ENCODE measurements at regions not wholly inside any gene's neighbourhood (a gene's known extent, or its start where the extent isn't known, plus 50 kb on each side); places are given as distances from the start of the nearest gene placed in this dataset.

DNA sequence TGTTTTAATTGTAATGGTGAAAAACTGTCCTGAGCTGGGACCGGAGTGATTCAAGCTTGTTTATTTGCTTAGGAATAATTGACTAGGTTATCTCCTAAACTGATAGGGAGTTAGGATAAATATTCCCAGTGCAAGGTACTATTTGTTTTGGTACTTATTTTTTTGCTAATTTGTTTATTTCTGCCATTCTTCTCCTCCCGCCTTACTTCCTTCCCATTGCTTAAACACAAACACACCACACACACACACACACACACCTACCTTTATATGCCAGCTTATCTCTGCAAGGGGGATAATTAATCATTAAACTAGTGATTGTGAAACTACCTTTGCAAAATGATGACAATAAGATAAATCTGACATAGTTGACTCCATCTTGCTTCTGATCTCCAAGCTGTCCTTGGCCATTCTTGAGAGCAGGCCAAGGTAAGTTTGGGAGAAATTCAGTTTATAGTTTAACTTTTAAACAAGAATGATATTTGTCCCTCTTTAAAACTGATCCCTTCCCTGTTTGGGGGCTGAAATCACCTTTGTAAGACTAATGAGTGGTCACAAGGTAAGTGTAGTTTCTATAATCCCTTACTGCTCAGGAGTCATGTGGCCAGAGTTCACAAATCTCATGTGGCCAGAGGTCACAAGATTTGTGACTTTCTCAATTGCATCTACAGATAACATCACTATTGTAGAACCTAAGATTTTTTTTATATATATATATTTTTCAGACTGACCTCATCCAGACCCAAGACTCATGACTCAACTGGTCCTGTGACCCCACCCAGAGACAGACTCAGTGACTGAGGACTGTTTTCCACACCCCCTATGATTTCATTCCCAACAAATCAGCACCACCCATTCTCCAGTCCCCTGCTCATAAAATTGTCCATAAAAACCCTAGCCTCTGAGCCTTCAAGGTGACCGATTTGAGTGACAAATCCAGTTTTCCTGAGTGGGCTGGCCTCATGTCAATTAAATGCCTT is 83.1 kb upstream of the LRRTM4 start:
- DNase-seq (ENCODE audit: low spot score, unreplicated experiment): no peak
- H3K27me3 Mint-ChIP-seq: no peaks in the 10 kb centered on the region
- H3K4me3 Mint-ChIP-seq (ENCODE audit: low read depth): no peak overlapping the region
- H3K36me3 Mint-ChIP-seq (ENCODE audit: insufficient read depth): no peaks in the 10 kb centered on the region
- H3K27ac Mint-ChIP-seq: no peak overlapping the region
- peaks cover 2% of the 10 kb centered on the region for H3K9me3 Mint-ChIP-seq (ENCODE audit: low read depth)
- TF ChIP-seq, protein P1, sequence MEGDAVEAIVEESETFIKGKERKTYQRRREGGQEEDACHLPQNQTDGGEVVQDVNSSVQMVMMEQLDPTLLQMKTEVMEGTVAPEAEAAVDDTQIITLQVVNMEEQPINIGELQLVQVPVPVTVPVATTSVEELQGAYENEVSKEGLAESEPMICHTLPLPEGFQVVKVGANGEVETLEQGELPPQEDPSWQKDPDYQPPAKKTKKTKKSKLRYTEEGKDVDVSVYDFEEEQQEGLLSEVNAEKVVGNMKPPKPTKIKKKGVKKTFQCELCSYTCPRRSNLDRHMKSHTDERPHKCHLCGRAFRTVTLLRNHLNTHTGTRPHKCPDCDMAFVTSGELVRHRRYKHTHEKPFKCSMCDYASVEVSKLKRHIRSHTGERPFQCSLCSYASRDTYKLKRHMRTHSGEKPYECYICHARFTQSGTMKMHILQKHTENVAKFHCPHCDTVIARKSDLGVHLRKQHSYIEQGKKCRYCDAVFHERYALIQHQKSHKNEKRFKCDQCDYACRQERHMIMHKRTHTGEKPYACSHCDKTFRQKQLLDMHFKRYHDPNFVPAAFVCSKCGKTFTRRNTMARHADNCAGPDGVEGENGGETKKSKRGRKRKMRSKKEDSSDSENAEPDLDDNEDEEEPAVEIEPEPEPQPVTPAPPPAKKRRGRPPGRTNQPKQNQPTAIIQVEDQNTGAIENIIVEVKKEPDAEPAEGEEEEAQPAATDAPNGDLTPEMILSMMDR (IDR thresholded peaks at IDR 0.05; ENCODE audit: unreplicated experiment): no peak
- H3K4me1 Mint-ChIP-seq (ENCODE audit: low read depth): peaks cover 9% of the 10 kb centered on the region

- no peaks in the 10 kb centered on the region for H3K27me3 Mint-ChIP-seq
- H3K27ac Mint-ChIP-seq: no peak overlapping the region
- DNase-seq (ENCODE audit: low spot score, unreplicated experiment): no peak
- H3K4me1 Mint-ChIP-seq (ENCODE audit: low read depth): peaks cover 18% of the 10 kb centered on the region
- no peak overlapping the region for H3K4me3 Mint-ChIP-seq (ENCODE audit: low read depth)
- H3K9me3 Mint-ChIP-seq (ENCODE audit: low read depth): peaks cover 12% of the 10 kb centered on the region
- TF ChIP-seq, protein P1 (IDR thresholded peaks at IDR 0.05; ENCODE audit: unreplicated experiment): no peak
- no peaks in the 10 kb centered on the region for H3K36me3 Mint-ChIP-seq (ENCODE audit: insufficient read depth)
Observed at GRCh38 chr2:77608510-77608909, 86.3 kb upstream of the LRRTM4 start.

GRCh38 chr2:77629539-77629938 is 107.4 kb upstream of the LRRTM4 start:
- no peaks in the 10 kb centered on the region for H3K36me3 Mint-ChIP-seq (ENCODE audit: insufficient read depth)
- peaks cover 10% of the 10 kb centered on the region for H3K4me1 Mint-ChIP-seq (ENCODE audit: low read depth)
- H3K27ac Mint-ChIP-seq: peak overlapping the region; percentile 57
- H3K9me3 Mint-ChIP-seq (ENCODE audit: low read depth): peaks cover 12% of the 10 kb centered on the region
- no peak overlapping the region for H3K4me3 Mint-ChIP-seq (ENCODE audit: low read depth)
- TF ChIP-seq, protein P1 (IDR thresholded peaks at IDR 0.05; ENCODE audit: unreplicated experiment): no peak
- DNase-seq (ENCODE audit: low spot score, unreplicated experiment): no peak
- no peaks in the 10 kb centered on the region for H3K27me3 Mint-ChIP-seq

- no peaks in the 10 kb centered on the region for H3K36me3 Mint-ChIP-seq (ENCODE audit: insufficient read depth)
- TF ChIP-seq, protein P1 (IDR thresholded peaks at IDR 0.05; ENCODE audit: unreplicated experiment): no peak
- H3K27ac Mint-ChIP-seq: no peak overlapping the region
- H3K27me3 Mint-ChIP-seq: no peaks in the 10 kb centered on the region
- peaks cover 10% of the 10 kb centered on the region for H3K4me1 Mint-ChIP-seq (ENCODE audit: low read depth)
- peaks cover 12% of the 10 kb centered on the region for H3K9me3 Mint-ChIP-seq (ENCODE audit: low read depth)
- H3K4me3 Mint-ChIP-seq (ENCODE audit: low read depth): no peak overlapping the region
- no peak for DNase-seq (ENCODE audit: low spot score, unreplicated experiment)
Observed at GRCh38 chr2:77631007-77631406, 108.8 kb upstream of the LRRTM4 start.

DNA sequence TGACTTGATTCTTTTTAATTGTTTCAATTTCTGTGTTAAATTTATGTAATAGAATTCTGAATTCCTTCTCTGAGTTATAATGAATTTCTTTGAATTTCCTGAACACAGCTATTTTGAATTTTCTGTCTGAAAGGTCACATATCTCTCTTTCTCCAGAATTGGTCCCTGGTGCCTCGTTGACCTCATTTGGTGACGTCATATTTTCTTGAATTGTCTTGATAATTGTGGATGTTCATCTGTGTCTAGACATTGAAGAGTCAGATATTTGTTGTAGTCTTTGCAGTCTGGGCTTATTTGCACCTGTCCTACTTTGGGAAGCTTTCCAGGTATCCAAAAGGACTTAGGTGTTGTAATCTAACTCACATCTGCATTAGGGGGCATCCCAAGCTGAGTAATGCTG is 111.4 kb upstream of the LRRTM4 start:
- no peak for DNase-seq (ENCODE audit: low spot score, unreplicated experiment)
- H3K27ac Mint-ChIP-seq: no peak overlapping the region
- peaks cover 10% of the 10 kb centered on the region for H3K4me1 Mint-ChIP-seq (ENCODE audit: low read depth)
- no peak overlapping the region for H3K4me3 Mint-ChIP-seq (ENCODE audit: low read depth)
- TF ChIP-seq, protein P1 (IDR thresholded peaks at IDR 0.05; ENCODE audit: unreplicated experiment): no peak
- H3K9me3 Mint-ChIP-seq (ENCODE audit: low read depth): peaks cover 16% of the 10 kb centered on the region
- H3K27me3 Mint-ChIP-seq: no peaks in the 10 kb centered on the region
- no peaks in the 10 kb centered on the region for H3K36me3 Mint-ChIP-seq (ENCODE audit: insufficient read depth)
